HK-2 (cell line): ENCODE measurements at regions not wholly inside any gene's neighbourhood (a gene's known extent, or its start where the extent isn't known, plus 50 kb on each side); places are given as distances from the start of the nearest gene placed in this dataset.

ENCODE experiments used
- DNase-seq: peaks from one replicate; pipeline ENCODE4 v3.0.0-alpha.2; 2018; ENCODE audit not compliant: unreplicated experiment

- DNase-seq: no peak
Observed at GRCh38 chr13:111515635-111516034, 195.2 kb downstream of the TEX29 start.

GRCh38 chr13:111516712-111517640 lies 196.5 kb downstream of the TEX29 start:
- DNase-seq: no peak

- no peak for DNase-seq
Observed at GRCh38 chr13:111517641-111518010, 197.2 kb downstream of the TEX29 start.

- no peak for DNase-seq
Observed at GRCh38 chr13:111518161-111518792, 197.8 kb downstream of the TEX29 start.

DNA sequence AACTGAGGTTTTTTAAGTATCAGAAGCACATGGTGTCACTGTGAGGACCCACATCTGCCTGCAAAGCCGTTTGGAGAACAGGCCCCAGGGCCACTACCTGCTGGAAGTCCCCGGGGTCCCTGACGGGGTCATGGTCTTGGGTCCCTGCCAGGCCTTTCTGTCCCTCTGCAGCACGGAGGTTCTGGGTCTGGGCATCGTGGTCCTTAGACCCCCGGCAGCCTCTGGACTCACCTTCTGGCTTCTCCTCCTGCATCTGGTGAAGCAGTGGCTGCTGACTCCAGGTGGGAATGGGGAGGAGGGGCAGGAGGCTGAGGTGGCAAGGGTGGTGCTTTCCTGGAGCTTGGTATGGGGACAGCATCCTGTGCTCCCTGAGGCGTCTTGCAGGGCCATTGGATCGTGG lies 198.6 kb downstream of the TEX29 start:
- no peak for DNase-seq

- no peak for DNase-seq
Observed at GRCh38 chr13:111519490-111520170, 199.2 kb downstream of the TEX29 start.

- DNase-seq: no peak
Observed at GRCh38 chr13:111521030-111521429, 200.6 kb downstream of the TEX29 start.

DNA sequence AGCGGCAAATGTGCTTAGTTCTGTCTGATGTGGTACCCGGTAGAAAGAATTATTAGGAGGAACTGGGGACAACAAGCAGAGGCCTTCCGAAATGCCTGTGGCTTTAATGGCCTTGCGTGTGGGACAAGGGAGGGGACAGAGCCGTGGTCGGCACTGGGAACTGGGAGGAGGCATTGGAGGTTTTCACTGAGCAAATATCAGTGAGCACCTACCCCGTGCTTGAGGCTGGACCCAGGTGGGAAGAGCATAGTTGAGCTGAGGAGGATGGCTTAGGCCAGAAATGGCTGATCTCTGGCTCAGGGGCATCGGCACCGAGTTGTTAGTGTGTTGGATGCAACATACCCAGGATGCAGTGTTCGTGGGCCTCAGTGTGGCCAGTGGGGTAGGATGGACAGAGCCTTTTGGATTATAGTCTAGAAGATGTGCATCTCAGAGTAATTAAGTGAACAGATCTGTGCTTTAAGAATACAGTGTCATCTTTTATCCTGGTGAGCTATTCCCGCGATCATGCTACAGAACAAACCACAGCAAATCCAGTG lies 201.3 kb downstream of the TEX29 start:
- no peak for DNase-seq

GRCh38 chr13:111525320-111526118 lies 205.1 kb downstream of the TEX29 start:
- DNase-seq: no peak

DNA sequence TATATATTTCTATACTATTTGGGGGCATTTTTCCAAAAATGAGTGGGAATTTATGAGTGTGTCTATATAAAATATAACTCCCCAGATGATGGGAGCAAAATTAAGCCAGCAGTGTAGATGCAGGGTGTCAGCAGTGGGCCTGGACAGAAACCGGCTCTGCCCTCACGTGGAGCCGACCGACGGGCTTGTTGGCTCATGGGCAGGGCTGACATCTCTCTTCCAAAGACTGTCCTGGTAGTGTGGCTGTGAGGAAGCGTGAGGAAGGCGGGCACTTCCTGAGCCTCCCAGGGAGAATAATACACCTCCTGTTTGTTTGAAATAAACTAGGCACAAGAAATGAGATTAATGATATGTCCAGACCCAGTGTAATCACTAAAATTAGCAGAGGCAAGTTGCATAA lies 206.5 kb downstream of the TEX29 start:
- no peak for DNase-seq

DNA sequence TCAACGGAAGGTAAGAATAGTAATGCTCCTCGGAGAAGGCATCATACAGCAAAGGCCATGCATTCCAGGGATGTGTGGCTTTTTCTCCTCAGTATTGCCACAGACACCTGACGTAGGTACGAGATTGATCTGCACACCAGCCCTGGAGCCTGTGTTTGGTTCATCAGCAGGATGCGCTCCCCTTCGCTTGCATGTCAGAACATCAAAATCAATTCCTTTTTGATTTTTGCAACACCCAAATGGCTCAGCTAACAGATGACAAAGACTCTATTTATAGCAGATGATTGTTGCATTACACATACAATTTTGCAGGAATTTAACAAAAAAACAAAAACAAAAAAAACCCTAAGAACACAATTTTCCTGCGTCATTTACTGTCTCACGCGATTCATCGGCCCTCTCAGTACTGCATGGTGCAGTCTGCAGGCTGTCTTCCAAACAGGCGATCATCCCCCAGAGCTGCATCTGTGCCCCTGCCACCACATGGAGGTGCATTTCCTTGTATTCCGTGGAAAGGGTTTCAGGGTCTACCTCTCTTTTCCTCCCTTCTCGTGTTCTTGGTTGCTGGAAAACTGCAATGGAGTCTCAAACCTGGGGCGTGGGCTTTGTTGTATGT lies 207.3 kb downstream of the TEX29 start:
- DNase-seq: no peak

DNA sequence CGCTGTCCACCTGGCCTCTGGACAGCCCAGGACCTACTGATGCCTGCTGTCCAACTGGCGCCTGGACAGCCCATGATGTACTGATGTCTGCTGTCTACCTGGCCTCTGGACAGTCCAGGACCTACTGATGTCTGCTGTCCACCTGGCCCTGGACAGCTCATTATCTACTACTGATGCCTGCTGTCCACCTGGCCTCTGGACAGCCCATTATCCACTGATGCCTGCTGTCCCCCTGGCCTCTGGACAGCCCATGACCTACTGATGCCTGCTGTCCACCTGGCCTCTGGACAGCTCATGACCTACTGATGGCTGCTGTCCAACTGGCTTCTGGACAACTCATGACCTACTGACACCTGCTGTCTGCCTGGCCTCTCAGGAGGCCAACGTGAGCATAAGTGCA lies 208.1 kb downstream of the TEX29 start:
- DNase-seq: no peak

DNA sequence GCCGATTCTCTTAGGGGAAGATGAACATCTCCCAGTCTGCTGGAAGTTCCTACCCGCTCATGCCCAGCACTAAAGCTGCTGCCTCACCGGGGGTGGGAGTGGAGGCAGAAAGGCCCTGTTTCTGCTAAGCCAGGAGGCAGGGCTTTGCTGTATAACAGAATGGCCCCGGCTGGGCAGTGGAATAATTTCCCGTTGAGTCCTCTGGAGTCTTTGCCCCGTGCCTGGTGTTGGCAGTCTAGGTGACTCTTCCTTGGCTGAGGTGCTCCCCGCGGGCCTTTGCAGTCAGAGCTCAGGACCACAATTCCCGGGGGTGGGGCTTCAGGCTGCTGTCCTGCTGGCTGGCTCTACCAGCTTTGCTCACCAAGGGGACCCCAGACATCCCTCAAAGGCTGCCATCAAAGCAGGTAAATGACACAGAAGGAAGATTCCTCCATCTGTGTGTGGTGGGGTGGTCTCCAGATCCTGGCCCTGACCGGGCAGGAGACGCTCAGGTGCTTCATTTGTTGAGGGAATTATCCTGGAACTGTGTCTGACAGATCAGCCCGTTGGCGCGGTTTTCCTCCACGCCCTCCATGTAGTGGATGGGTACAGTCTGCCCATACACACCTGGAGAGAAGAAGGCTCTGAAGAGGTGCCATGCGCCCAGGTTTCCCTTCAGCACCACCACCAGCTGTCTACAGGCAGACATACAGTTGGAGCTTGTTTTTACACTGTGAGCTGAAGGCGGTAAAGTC lies 209.9 kb downstream of the TEX29 start:
- DNase-seq: no peak

DNA sequence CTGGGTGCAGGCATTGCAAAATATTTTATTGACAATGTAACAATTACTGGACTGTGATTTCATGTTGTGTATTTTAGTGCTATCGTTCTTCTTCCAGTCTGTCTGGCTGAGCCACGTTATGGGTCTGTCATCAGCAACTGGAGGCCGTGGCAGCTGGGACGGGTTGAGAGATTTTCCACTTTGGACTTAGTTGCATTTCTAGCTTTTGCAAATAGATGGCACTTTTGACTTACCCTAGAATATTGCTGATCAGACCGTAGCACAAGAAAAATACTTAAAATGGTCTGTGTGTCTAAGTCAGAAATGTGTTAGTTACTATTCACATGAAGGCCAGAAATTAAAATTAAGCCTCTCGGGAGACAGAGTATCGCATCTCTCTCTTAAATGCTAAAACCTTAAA lies 211.1 kb downstream of the TEX29 start:
- peak; percentile 3 for DNase-seq

GRCh38 chr13:111532111-111532510 lies 211.7 kb downstream of the TEX29 start:
- no peak for DNase-seq

DNA sequence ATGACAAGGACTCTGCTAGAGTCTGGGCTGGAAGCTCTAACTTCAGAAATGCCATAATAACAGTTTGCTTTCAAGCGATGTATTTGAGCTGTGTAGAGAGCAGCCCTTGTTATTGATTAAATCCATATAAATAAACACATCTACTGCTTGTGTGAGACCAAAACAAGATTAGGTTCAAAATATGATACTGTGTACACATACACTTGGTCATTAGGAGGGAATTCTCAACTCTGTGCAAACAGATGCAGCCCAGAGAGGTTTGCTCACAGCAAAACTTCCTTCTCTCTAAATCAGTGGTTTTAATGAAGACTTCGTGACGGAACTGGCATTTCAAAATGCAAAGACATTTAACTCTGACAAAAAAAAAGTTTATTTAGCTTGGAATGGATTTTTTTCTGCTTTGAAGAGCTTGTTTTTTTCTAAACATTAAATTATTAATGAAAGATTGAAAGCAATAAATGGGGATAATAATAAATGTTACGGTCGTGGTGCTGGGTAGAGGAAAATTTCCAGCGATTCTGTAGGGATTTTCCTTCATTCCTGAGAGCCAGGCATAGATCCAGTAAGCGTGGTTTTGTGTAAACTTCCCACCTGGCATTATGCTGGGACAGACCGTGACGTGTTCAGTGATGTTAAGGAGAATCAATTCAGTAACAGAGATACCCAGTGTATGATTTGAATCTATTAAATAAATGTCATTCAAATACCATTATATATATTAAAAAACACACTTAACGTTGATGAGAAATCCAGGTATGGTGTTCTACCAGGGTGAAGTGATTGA lies 213.7 kb downstream of the TEX29 start:
- DNase-seq: no peak

GRCh38 chr13:111534751-111535522 lies 214.5 kb downstream of the TEX29 start:
- DNase-seq: no peak

GRCh38 chr13:111535523-111535811 lies 215.0 kb downstream of the TEX29 start:
- no peak for DNase-seq

GRCh38 chr13:111536075-111536642 lies 215.7 kb downstream of the TEX29 start:
- DNase-seq: no peak
